ENCODE measurements at regions not wholly inside any gene's neighbourhood (a gene's known extent, or its start where the extent isn't known, plus 50 kb on each side); places are given as distances from the start of the nearest gene placed in this dataset.

- Histone ChIP-seq H3K4me3 (ENCODE audit: extremely low read depth in 1 of 4, insufficient read depth in 2 of 4, low read depth in 3 of 4, low read length in 4 of 4) (no peak overlapping the region), H3K23ac (ENCODE audit: insufficient read length) (no peak overlapping the region), H3K36me3 (ENCODE audit: control insufficient read depth in 2 of 4, insufficient read depth in 4 of 4, low read length in 3 of 4) (no peaks in the 10 kb centered on the region), H3K14ac (ENCODE audit: insufficient read length) (no peak overlapping the region), H3K9me3 (ENCODE audit: insufficient read depth in 2 of 2, low read depth in 1 of 2, low read length in 1 of 2) (no peaks in the 10 kb centered on the region), H2AK5ac (ENCODE audit: low read depth, low read length) (no peak overlapping the region), H2BK120ac (replicated peaks; ENCODE audit: low read depth, low read length) (no peak overlapping the region), H3K27me3 (replicated peaks in 1 of 4; ENCODE audit: control insufficient read depth in 3 of 4, extremely low read depth in 1 of 4, insufficient read depth in 3 of 4, low read length in 3 of 4) (no peaks in the 10 kb centered on the region), H2BK15ac (ENCODE audit: low read length) (no peak overlapping the region), H2BK5ac (ENCODE audit: low read depth, low read length) (no peak overlapping the region), H4K91ac (replicated peaks; ENCODE audit: insufficient read length, low read length) (no peak overlapping the region), H3K79me2 (ENCODE audit: control insufficient read depth in 1 of 2, insufficient read depth in 2 of 2, low read length in 2 of 2) (no peaks in the 10 kb centered on the region), H3K4me2 (ENCODE audit: insufficient read depth in 1 of 2, low read depth in 2 of 2, low read length in 2 of 2) (no peak overlapping the region), H3K4ac (replicated peaks; ENCODE audit: insufficient read length, low read depth, low read length) (no peak overlapping the region), H3K23me2 (ENCODE audit: low read depth, low read length) (no peaks in the 10 kb centered on the region), H3K27ac (ENCODE audit: low read depth, low read length) (no peak overlapping the region), H2BK12ac (ENCODE audit: low read depth, low read length) (no peak overlapping the region), H3K4me1 (replicated peaks in 1 of 4; ENCODE audit: control insufficient read depth in 3 of 4, insufficient read depth in 4 of 4, low read length in 3 of 4) (no peaks in the 10 kb centered on the region), H3K18ac (ENCODE audit: extremely low read depth, low read length) (no peak overlapping the region), H4K8ac (ENCODE audit: extremely low read depth, insufficient read depth, low read length) (no peak overlapping the region), H2BK20ac (ENCODE audit: low read length) (no peak overlapping the region), H4K20me1 (replicated peaks in 1 of 2; ENCODE audit: control insufficient read depth in 1 of 2, insufficient read depth in 2 of 2, low read length in 2 of 2) (no peaks in the 10 kb centered on the region), H3K79me1 (ENCODE audit: low read depth, low read length) (no peaks in the 10 kb centered on the region), H4K5ac (ENCODE audit: insufficient read length, low read depth, low read length) (no peak overlapping the region), H3K56ac (replicated peaks; ENCODE audit: insufficient read length, low read depth, low read length) (no peak overlapping the region), H3K9ac (replicated peaks in 1 of 4; ENCODE audit: extremely low read depth in 1 of 4, low read depth in 3 of 4, low read length in 3 of 4) (no peak overlapping the region), H2AFZ (ENCODE audit: low read length) (no peak overlapping the region)
- no peak for DNase-seq (ENCODE audit: low read depth in 1 of 2, low spot score in 2 of 2)
- TF ChIP-seq, protein P1, sequence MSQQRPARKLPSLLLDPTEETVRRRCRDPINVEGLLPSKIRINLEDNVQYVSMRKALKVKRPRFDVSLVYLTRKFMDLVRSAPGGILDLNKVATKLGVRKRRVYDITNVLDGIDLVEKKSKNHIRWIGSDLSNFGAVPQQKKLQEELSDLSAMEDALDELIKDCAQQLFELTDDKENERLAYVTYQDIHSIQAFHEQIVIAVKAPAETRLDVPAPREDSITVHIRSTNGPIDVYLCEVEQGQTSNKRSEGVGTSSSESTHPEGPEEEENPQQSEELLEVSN (IDR thresholded peaks at IDR 0.05) = no peak
- TF ChIP-seq SP4 (IDR thresholded peaks at IDR 0.05; ENCODE audit: low read length) (no peak), KDM1A (IDR thresholded peaks at IDR 0.05; ENCODE audit: borderline replicate concordance, low read length) (no peak), BCL11A (IDR thresholded peaks at IDR 0.05; ENCODE audit: low read depth in 2 of 2, low read length in 2 of 2) (no peak), SRF (IDR thresholded peaks at IDR 0.05; ENCODE audit: low read depth, low read length) (no peak), YY1 (IDR thresholded peaks at IDR 0.05; ENCODE audit: low read depth, low read length) (no peak), NRF1 (IDR thresholded peaks at IDR 0.05; ENCODE audit: low read depth, low read length) (no peak), TCF12 (IDR thresholded peaks at IDR 0.05; ENCODE audit: low read depth, low read length) (no peak), NANOG (IDR thresholded peaks at IDR 0.05; ENCODE audit: insufficient read depth, low read depth, low read length, poor library complexity, severe bottlenecking) (no peak)
- CTCF ChIA-PET (ENCODE audit: partially characterized antibody) = interaction anchor here (0.5 kb wide), 1 partner anchor 453 kb away, joined by 3 read pairs; no protein-coding TSS in a partner anchor
- no peak for FAIRE-seq
- POLR2A ChIA-PET (ENCODE audit: partially characterized antibody) = no interaction called here
- WGBS, 2 experiments (ENCODE audit: extremely low coverage in 1 of 2, insufficient coverage in 1 of 2, insufficient read length in 1 of 2, insufficient replicate concordance in 2 of 2, low coverage in 1 of 2, low lambda C conversion rate in 2 of 2, missing lambda C conversion rate in 1 of 2) = 87% methylated on average over 5 of the region's 5 CpGs; no CpG with 5 or more reads in 1 of the 2 experiments
Measured at GRCh38 chr9:101796044-101796443, 57.6 kb upstream of the GRIN3A start.

All from H1 (cell line).